Suprapubic skin (tissue), 3 donors: ENCODE measurements at regions not wholly inside any gene's neighbourhood (a gene's known extent, or its start where the extent isn't known, plus 50 kb on each side); places are given as distances from the start of the nearest gene placed in this dataset.

ENCODE experiments used
- CTCF ChIP-seq, 2 donors: fragments of 200-600 bp in 1 of 2; fragments of 450-650 bp in 1 of 2; sonication (generic) in 1 of 2; IDR thresholded peaks; one replicate each; pipeline ENCODE4 v1.5.1; 2016 to 2019; ENCODE audit warnings: antibody characterized with exemption in 2 of 2, mild to moderate bottlenecking in 1 of 2, moderate library complexity in 1 of 2
- EP300 ChIP-seq: sonication (generic); formaldehyde crosslinking; IDR thresholded peaks from one replicate; pipeline ENCODE4 v1.6.1; 2017; ENCODE audit warnings: antibody characterized with exemption

- TF ChIP-seq EP300 (no peak), CTCF (IDR thresholded peaks at IDR 0.05) (no peak)
Measured at GRCh38 chr20:54856202-54856601, 380.8 kb downstream of the DOK5 start.
